HCEC 1CT (cell line): ENCODE measurements at regions not wholly inside any gene's neighbourhood (a gene's known extent, or its start where the extent isn't known, plus 50 kb on each side); places are given as distances from the start of the nearest gene placed in this dataset.
"Not testable (repeated sequence)": the region's sequence is repeated elsewhere in the genome, so short reads cannot be mapped to it uniquely, and the experiment has no call there.

Experiments used
- DNase-seq: peaks from one replicate; pipeline ENCODE4 v3.0.0-alpha.2; 2017

DNA sequence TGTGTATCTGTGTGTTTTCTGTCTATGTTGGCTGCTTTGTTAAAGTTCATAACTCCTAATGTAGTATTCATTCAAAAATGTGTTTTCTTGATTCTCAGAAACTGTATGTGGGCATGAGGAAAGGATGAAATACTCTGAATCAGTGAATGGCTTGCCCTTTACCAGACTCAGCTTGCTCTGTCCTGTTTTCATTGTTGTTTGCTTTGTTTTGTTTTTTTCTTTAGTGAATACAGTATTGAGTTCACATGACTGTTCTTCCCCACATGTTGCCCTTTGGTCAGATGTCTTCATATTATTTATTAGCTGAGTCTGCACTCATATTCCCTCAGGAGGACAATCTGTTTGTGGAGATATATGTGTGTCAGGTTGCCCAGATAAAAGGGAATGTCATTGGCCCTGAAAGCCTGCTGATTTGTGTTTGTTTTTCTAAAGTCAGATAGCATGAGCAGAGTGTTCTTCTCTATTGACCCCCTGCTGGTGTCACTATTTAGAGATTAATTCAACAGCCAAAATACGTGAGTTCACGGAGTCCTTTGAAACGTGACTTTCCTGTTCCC, 1184.4 kb downstream of the RPA4 start:
- DNase-seq: no peak

DNA sequence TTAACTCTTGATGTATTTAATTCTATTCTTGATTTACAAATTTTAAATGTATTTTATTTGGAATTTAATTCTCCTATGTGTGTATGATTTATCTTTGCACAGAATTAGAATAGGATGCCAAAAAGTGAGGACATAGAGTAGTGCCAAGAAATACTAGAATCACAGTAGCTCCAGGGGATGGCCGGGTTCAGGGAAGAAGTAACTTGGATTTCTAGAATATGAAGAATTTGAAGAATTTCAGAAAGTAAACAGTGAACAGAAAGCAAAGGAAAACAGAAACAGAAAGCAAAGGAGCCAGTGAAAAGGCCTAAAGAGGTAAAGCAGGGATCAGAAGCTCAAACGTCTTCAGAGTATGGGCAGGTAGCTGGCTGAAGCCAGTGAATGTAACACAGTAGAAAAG, 1187.6 kb downstream of the RPA4 start:
- no peak for DNase-seq

DNA sequence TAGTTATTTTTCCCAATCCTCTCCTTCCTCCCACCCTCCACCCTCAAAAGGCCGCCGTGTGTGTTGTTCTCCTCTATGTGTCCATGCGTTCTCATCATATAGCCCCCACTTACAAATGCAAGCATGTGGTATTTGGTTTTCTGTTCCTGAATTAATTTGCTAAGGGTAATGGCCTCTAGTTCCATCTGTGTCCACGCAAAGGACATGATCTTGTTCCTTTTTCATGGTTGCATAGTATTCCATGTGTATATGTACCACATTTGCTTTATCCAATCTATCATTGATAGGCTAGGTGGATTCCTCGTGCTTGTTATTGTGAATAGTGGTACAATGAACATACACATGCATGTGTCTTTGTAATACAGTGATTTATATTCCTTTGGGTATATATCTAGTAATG, 1193.7 kb downstream of the RPA4 start:
- no peak for DNase-seq

DNA sequence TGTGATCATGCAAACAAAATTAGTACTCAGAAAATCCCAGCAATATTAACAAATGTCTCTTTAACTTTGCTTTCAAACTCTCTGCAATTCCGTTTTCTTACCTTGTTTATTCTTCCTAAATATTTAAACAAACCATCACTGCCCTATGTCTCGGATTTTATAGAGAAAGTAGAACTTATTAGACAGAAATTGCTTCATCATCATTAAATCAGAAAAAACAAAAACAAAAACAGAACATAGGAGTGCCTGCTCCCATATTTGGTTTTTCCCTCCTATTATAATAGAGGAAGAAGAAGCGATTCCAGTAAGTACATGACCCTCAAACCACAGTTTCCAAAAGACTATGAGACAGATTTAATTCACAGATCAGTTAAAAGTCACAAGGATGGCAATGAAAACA, 1228.0 kb downstream of the RPA4 start:
- no peak for DNase-seq

DNA sequence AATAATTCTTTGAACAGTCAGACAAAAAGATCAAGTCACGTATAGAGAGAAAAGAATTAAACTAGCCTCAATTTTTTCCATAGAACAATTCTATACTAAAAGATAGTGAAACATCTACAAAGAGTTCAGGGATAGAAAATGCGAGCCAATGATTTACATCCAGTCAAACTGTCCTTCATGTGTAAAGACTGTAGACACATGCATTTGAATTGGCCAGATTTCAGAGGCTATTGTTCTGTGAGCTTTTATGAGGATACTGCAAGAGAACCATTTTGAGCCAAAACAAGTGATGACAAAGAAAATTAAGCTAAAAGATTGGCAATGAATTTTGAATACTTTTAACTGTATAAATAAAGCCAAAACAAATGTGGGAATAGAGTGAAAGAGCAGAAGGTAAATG, 1230.3 kb downstream of the RPA4 start:
- DNase-seq: no peak

DNA sequence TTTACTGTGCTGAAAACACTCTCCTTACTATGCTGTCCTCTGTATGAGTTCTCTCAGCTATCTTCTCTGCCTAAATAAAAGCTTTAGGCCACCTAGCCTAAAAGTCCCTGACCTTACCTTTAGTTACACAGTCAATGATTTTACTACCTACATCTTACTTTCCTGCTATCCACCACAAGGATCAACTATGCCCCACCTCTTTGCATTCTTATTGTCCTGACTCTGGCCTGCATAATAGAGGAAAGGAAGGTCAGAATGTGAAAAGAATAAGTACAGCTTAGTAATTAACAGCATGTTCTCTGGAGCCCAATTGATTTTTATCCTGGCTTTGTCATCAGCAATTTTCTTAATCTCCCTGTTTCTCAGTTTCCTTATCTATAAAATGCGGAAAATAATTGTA, 1257.8 kb downstream of the RPA4 start:
- DNase-seq: no peak

DNA sequence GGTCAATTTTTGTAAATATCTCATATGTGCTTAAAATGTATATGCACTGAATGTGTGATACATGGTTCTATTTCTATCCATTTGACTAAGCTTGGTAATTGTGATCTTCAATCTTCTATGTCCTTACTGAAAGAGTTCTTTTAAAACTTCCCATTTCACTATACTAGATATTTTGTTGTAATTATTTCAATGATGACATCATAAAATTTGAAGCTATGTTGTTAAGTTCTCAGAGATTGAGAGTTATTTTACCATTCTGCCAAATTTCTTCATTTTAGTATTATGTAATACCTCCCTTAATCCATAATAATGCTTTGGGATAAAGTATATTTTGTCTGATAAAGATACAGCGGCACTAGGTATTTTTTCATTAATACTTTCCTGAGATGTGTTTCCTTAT, 1307.3 kb downstream of the RPA4 start:
- DNase-seq: no peak

DNA sequence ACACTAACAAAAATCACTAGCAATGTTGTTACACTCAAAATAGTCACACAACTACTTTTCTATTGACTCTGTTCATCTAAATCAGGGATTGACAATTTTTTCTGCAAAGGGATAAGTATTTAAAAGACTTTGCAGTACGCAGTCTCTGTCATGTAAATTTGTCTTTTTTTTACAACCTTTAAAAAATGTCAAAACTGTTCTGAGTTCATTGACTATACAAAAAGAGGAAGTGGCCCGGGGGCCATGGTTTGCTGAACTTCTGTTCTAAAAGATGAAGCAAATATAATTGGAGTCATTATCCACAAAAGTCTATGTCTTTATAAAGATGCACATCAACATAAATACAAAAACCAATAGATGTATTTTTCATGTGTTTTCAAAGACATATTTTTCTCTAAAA, 1310.3 kb downstream of the RPA4 start:
- DNase-seq: no peak

DNA sequence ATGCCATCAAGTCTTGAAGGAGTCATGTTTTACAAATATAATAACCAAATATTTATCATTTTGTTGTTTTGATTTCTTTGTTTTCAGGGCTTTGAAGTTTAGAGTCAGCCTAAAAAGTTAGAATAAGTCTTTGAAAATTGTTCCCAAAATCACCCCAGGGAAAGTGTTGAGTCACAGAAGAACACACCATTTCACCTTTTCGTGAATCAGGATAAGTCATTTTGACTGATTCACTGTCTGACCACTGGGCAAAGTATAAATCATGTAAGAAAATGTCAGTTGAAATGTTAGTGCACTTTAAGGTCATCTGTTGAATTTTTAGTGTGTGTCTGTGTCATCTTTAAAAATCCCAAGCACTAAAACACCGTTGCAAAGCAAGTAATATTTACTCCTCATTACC, 1320.1 kb downstream of the RPA4 start:
- no peak for DNase-seq

DNA sequence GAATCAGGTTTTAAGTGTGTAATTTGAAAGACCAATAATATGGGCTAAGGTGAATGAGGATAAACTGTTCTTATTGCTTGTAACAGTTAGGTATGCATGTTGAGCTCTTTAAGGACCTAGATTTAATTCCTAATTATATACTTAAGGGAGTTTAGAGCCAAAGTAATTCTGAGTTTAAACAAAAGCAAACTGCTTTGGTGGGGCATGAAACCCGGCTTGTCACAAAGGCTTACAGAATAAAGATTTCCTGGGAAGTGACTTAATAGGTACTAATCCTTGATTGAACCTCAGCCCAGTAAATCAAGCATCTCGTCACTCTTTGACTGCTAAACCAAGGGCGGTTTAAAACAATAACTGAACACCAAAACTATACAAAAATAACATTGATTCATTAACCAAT, 1324.2 kb downstream of the RPA4 start:
- no peak for DNase-seq

DNA sequence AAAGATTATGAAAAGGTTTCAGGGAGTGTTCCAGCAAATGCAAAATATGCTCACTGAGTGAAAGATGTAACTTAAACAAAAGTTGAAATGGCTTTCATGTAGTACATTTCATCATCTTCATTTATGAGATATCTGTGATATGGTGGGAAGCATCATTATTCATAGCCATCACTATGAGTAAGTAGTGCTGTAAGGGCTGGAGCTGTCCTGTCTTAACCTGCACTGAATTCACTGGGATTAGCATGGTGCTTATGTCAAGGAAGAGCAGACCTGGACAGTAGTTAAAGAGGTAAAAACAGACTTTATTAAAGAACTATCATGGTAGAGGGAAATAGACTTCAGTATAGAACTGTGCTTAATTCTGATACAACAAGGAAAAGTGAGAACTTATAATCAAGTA, 1347.3 kb downstream of the RPA4 start:
- DNase-seq: no peak

DNA sequence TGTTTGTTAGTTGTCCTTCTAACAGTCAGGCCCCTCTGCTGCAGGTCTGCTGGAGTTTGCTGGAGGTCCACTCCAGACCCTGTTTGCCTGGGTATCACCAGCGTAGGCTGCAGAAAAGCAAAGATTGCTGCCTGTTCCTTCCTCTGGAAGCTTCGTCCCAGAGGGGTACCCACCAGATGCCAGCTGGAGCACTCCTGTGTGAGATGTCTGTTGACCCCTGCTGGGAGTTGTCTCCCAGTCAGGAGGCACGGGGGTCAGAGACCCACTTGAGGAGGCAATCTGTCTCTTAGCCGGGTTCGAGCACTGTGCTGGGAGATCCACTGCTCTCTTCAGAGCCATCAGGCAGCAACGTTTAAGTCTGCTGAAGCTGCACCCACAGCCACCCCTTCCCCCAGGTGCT, 1356.4 kb downstream of the RPA4 start:
- not testable (repeated sequence) for DNase-seq

DNA sequence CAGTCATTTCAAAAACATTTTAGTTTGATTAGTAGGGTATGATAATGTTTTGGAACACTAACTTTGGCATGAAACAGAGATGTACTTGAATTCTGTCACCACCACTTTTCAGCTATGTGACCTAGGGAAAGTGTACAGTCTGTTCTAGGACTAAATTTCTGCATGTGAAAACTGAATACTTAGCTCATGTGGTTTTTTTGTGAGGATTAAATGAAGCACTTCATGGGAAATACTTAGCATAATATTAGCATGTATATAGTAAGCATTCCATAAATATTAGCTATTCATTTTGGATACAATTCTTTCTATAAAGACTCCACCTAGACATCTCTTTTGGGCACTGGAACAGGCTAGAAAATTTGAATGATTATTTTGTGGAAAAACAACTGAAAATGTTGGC, 1379.4 kb downstream of the RPA4 start:
- no peak for DNase-seq

DNA sequence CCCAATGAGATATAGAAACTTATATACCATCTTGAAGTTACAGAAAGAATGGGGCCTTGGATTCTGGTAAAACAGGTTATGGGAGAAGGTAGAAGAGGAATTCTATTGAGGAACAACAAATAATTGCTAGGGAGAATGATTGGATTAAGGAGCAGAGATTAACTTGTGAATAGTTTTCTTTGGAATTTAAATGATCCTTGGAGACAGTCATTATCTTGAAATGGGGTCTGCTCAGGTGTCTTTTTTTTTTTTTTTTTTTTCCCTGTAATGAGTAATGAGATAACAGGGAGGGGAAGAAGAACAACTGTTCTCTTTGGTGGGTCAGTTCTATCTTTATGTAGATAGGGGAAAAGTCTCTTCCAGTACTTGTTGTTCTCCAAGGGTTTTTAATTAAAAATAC, 1406.0 kb downstream of the RPA4 start:
- no peak for DNase-seq

DNA sequence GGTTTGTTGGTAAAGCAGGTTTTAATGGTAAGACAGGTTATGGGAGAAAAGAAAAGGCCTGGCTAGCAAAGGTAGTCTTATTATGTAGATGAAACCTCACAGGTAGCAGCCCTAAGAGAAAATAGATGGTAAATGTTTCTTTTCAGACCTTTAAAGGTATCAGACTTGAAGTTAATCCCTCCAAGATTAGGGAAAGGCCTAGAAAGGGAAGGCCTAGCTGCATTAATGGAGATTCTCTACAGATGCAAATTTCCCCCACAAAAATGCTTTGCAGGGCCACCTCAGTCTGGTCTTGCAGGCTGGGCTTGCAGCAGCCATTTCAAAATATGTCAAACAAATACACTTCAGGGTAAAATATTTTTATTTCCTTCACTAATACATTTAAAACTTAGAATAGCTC, 1410.6 kb downstream of the RPA4 start:
- no peak for DNase-seq

DNA sequence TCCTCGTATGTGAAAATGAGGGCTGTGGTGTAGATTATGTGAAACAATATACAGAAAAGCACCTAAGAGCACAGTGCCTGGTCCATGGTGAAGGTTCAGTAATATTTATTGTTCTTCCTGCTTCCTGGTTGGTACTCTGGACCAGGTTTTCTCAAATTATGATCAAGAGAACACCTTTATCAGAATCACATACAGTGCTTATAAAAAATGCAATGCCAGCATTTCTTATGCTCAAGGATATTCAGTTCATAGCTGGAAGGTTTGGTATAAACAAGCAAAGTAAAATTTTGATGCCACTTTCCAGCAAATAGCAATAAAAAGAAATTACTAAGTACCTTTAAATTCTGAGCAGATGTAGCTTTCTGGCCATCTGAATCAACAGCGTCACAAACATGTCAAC, 1412.4 kb downstream of the RPA4 start:
- no peak for DNase-seq

DNA sequence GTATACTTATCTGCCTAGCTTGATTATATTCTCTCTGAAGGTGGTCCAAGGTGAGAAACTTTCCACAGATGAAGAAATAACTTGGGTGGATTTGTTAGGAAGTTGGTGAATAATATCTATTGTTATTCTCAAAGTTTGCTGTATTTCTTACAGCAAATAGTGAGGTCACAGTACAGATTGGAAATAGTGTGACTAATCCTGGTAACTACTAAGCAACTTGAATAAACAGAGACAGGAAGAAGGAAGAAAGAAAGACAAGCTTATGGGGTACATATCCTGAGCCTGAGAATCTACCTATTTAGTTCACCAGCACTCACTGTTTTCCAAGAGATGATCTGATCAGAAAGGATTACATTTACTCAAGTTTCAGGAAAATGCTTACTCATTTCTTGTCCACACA, 1416.1 kb downstream of the RPA4 start:
- DNase-seq: no peak

DNA sequence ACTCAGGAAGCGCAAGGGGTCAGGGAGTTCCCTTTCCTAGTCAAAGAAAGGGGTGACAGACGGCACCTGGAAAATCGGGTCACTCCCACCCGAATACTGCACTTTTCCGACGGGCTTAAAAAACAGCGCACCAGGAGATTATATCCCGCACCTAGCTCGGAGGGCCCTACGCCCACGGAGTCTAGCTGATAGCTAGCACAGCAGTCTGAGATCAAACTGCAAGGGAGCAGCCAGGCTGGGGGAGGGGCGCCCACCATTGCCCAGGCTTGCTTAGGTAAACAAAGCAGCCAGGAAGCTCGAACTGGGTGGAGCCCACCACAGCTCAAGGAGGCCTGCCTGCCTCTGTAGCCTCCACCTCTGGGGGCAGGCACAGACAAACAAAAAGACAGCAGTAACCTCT, 1416.8 kb downstream of the RPA4 start:
- not testable (repeated sequence) for DNase-seq

DNA sequence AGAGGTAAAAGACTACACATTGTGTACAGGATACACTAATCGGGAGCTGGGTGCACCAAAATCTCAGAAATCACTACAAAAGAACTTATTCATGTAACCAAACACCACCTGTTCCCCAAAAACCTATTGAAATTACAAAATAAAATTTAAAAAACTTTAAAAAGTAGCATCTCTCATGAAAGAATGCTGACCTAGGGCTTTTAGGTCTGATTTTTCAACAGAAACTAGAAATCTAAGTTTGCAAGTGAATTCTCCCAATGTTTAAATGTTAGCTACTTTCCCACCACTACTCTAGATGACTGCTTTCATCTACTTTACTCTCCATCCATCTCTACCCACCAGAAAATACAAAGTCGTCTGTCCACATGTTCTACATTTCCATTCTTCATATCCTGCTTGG, 1447.7 kb downstream of the RPA4 start:
- DNase-seq: no peak

DNA sequence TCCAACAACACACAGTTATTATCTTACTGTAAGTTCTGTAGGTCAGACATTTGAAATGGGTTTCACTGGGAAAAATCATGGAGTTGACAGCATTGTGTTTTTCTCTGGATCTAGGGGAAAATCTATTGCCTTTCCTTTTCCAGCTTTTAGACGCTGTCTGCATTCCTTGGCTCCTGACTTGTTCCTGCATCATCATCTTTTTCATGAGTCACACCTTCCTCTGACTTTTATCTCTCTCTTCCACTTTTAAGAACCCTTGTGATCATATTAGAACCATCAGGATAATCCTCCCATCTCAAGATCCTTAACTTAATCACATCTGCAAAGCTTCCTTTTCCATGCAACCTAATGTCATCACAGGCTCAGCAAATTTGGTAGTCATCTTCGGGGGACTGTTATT, 1454.8 kb downstream of the RPA4 start:
- no peak for DNase-seq

DNA sequence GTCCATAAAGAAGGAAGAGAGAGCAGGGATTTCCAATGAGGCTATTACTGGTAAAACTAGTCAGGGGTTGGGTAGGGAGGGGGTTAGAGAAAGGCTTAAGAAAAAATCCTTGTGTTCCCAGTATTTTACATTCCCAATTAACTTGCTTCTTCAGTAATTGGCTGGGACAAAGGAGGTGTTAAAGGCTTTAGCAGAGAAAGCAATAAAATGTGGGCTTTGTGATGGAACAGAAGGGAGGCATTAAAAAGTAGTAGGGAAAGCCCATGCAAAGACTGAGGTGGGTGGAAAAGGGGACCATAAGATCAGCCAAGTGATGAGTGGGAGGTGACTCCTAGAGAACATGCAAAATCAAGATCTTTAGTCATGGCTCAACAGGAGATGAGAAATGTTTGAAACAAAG, 1467.2 kb downstream of the RPA4 start:
- no peak for DNase-seq

DNA sequence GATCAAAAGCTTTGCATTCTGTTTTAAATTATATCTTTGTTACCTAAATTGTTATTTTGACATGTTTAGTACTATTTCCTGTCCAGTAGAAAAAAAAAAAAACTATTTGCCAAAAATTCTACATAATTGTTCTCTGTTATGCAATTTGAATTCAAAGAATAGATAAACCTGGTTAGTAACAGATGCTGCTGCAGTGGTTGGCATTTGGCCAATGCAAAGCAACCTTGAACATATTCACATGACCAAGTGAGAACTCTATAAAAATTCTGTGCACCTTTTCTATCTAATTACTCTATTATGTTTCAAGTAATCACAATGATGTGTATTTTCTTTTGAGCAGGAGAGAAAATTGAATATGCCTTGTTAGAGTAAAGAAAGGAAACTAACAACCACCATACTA, 1473.4 kb downstream of the RPA4 start:
- DNase-seq: no peak

DNA sequence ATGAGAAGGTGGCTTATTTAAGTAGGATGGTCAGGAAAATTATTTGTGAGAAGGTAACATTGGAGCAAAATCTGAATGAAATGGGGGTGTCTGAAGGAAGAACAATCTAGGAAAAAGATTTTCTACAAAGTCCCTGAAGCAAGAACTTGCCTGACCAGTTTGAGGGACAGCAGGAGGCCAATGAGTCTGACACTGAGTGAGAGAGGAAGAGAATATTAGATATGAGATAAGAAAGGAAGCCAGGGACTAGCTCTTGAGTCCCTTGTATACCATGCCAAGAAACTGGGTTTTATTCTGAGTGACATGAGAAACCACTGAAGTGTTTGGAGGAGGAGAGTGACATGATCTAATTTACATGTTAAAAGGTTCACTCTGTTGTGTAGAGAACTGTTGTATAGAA, 1478.9 kb downstream of the RPA4 start:
- DNase-seq: no peak

DNA sequence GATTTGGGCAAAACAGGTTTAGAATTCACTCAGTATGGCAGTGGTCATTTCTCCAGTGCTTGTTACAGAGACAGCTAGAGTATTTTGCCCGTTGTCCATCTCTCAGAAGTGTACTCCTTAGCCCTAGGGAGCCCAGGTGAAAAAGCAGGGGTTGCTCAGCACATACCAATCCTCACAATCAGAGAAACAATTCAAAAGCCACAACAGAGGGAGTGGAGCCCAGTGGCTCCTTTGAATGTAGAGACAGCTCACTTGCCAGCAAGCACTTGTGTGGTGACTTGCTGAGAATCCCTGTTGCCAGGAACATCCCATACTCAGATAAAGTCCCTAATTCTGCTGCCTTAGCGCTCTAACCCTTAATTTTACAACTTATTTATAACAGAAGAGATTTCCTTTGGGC, 1488.3 kb downstream of the RPA4 start:
- no peak for DNase-seq

DNA sequence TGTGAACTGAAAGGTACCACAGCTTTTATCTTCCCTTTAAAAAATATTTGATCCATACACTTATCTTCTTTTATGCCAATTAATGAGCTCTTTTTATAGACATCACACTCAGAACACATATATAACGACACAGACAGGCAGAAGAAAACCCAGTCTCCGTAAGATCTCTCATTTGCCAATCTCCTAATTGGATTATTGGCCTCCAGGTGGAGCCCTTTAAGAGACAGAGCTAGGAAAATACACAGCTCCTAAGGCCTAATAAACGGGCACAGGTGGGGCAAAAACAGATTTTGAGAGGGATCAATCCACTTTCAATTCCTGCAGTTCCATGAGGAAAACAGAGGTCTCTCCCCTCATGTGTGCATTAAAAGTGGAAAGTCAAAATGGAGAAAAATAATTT, 1495.4 kb downstream of the RPA4 start:
- no peak for DNase-seq

DNA sequence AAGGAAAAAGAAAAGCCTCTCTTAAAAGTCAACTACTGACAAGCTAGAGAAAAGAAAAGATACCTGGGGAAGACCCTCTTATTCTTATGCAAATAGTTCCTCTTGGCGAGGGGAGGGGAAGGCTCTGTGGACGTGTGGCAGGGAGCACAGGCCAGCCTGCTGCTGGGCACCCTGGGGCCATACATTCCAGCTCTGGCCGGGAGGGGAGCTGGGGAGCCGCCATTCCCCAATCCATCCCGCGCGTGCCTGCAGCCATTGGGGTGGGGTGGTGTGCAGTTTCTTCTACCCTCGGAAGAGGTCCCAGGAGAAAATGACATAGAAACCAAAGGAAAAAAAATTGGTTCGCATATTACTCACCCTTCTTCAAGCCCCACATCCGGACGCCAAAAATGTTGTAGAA, 1496.4 kb downstream of the RPA4 start:
- DNase-seq: no peak
